GM23338 (cell line): ENCODE measurements at regions not wholly inside any gene's neighbourhood (a gene's known extent, or its start where the extent isn't known, plus 50 kb on each side); places are given as distances from the start of the nearest gene placed in this dataset.

ENCODE experiments used
- ATAC-seq: fragments of 200-7000 bp; cut with Tn5 transposase; 3 replicates; pipeline ENCODE4 v1.9.1; 2020
- DNase-seq: peaks from one replicate; pipeline ENCODE4 v3.0.0-alpha.2; 2015; ENCODE audit warnings: low spot score
- H2AFZ ChIP-seq: fragments of 200-600 bp; sonication (generic); 2 replicates; pipeline ENCODE4 v1.8.0; 2016; ENCODE audit warnings: antibody characterized with exemption, mild to moderate bottlenecking, moderate library complexity
- H3F3A ChIP-seq: fragments of 200-600 bp; sonication (generic); replicated peaks from 2 replicates; pipeline ENCODE4 v1.8.0; 2017; ENCODE audit warnings: antibody characterized with exemption, mixed run types, low read depth
- H3K27ac ChIP-seq: fragments of 200-600 bp; sonication (generic); 2 replicates; pipeline ENCODE4 v1.6.1; 2016; ENCODE audit warnings: low read depth
- H3K27me3 ChIP-seq: fragments of 200-600 bp; sonication (generic); 2 replicates; pipeline ENCODE4 v1.8.0; 2016; ENCODE audit warnings: mild to moderate bottlenecking, mixed run types, moderate library complexity; ENCODE audit not compliant: insufficient read depth
- H3K36me3 ChIP-seq: fragments of 200-600 bp; sonication (generic); 2 replicates; pipeline ENCODE4 v1.8.0; 2016; ENCODE audit warnings: mild to moderate bottlenecking; ENCODE audit not compliant: insufficient read depth
- H3K4me1 ChIP-seq: fragments of 200-600 bp; sonication (generic); 2 replicates; pipeline ENCODE4 v1.8.0; 2016; ENCODE audit warnings: mild to moderate bottlenecking, moderate library complexity; ENCODE audit not compliant: insufficient read depth
- H3K4me2 ChIP-seq: fragments of 200-600 bp; sonication (generic); 2 replicates; pipeline ENCODE4 v1.7.1; 2017; ENCODE audit warnings: mixed run types
- H3K4me3 ChIP-seq: fragments of 200-600 bp; sonication (generic); 2 replicates; pipeline ENCODE4 v1.6.1; 2016; ENCODE audit warnings: mixed run types
- H3K79me2 ChIP-seq: fragments of 200-600 bp; sonication (generic); replicated peaks from 2 replicates; pipeline ENCODE4 v1.8.0; 2017; ENCODE audit warnings: mild to moderate bottlenecking; ENCODE audit not compliant: insufficient read depth
- H3K9me2 ChIP-seq: fragments of 200-600 bp; sonication (generic); 2 replicates; pipeline ENCODE4 v1.8.0; 2017; ENCODE audit not compliant: insufficient read depth
- H4K20me1 ChIP-seq: fragments of 200-600 bp; sonication (generic); replicated peaks from 2 replicates; pipeline ENCODE4 v1.8.0; 2017; ENCODE audit warnings: mild to moderate bottlenecking; ENCODE audit not compliant: insufficient read depth
- H3K27ac Mint-ChIP-seq: 2 replicates; pipeline ENCODE4 v1.8.0; 2020; ENCODE audit warnings: inconsistent platforms, mild to moderate bottlenecking, moderate library complexity, mixed read lengths
- H3K27me3 Mint-ChIP-seq: 3 replicates; pipeline ENCODE4 v1.8.0; 2022; ENCODE audit warnings: low read depth, mild to moderate bottlenecking, moderate library complexity, mixed read lengths, inconsistent platforms; ENCODE audit not compliant: insufficient read depth, poor library complexity
- H3K36me3 Mint-ChIP-seq: 3 replicates; pipeline ENCODE4 v1.8.0; 2021; ENCODE audit warnings: low read depth, mild to moderate bottlenecking, inconsistent platforms, moderate library complexity, mixed read lengths
- H3K4me1 Mint-ChIP-seq: 3 replicates; pipeline ENCODE4 v1.8.0; 2020; ENCODE audit warnings: mild to moderate bottlenecking, inconsistent platforms, mixed read lengths
- H3K4me3 Mint-ChIP-seq: 3 replicates; pipeline ENCODE4 v1.8.0; 2021; ENCODE audit warnings: moderate library complexity, mild to moderate bottlenecking, inconsistent platforms, mixed read lengths
- H3K9me3 Mint-ChIP-seq: 3 replicates; pipeline ENCODE4 v1.8.0; 2020; ENCODE audit warnings: moderate library complexity, mild to moderate bottlenecking, inconsistent platforms, mixed read lengths
- CREB1 ChIP-seq: fragments of 250-450 bp; sonication (Bioruptor Pico); IDR thresholded peaks from 2 replicates; pipeline ENCODE4 v1.5.0; 2020; ENCODE audit warnings: low read depth, mild to moderate bottlenecking, moderate library complexity
- ZNF462 ChIP-seq: fragments of 250-450 bp; sonication (Bioruptor Pico); IDR thresholded peaks from 2 replicates; pipeline ENCODE4 v1.5.0; 2020; ENCODE audit warnings: mild to moderate bottlenecking, moderate library complexity
- TF ChIP-seq, protein P1 (sequence below): IDR thresholded peaks from 2 replicates; pipeline ENCODE4 v1.6.1; 2016; ENCODE audit warnings: antibody characterized with exemption

GRCh38 chr12:65622056-65622455, 202.2 kb upstream of the HMGA2 start (continued):
- no peak for TF ChIP-seq CREB1 (CRISPR knock-in tag)

- Mint-ChIP-seq H3K4me1 (peaks cover 5% of the 10 kb centered on the region), H3K9me3 (no peaks in the 10 kb centered on the region), H3K4me3 (no peak overlapping the region), H3K27ac (no peak overlapping the region), H3K36me3 (no peaks in the 10 kb centered on the region), H3K27me3 (no peaks in the 10 kb centered on the region)
- Histone ChIP-seq H3F3A (no peaks in the 10 kb centered on the region), H3K4me2 (no peak overlapping the region), H3K36me3 (no peaks in the 10 kb centered on the region), H3K4me3 (no peak overlapping the region), H3K4me1 (no peaks in the 10 kb centered on the region), H4K20me1 (no peaks in the 10 kb centered on the region), H3K27ac (no peak overlapping the region), H3K79me2 (no peaks in the 10 kb centered on the region), H2AFZ (no peak overlapping the region), H3K27me3 (no peaks in the 10 kb centered on the region), H3K9me2 (peaks cover 3% of the 10 kb centered on the region; the same call in 1 of the 2 replicates)
- no peak for TF ChIP-seq ZNF462 (CRISPR knock-in tag)
- DNase-seq (no peak), ATAC-seq (no peak)
These were observed 200.8 kb upstream of the HMGA2 start for GRCh38 chr12:65623507-65623906.

DNA sequence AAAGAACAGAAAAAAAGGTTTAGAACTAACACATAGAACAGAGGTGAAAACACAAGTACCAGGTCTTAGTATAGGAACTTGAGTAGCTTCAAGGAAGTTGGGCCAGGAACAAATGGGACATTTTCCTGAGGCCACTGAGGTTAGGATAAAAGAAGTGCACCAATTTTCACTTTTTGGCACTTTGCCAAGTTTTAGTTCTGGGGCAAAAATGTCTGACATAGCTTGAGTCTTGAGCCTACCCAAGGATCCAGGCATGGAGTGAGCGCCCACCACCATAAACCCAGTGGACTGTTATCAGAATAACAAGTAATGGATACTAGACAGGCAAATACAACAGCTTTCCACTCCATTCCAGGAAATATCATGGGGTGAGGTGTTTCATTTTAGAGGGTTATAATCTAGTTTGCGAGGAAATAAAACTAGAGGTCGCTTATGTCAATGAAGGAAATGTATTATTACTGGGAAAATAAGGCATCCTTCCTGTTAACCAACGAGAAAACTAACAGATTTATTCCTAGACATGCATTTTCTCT, 199.7 kb upstream of the HMGA2 start:
- Histone ChIP-seq H3K4me1 (no peaks in the 10 kb centered on the region), H3K4me2 (no peak overlapping the region), H3K27me3 (no peaks in the 10 kb centered on the region), H3K36me3 (no peaks in the 10 kb centered on the region), H3K79me2 (no peaks in the 10 kb centered on the region), H3K4me3 (no peak overlapping the region), H4K20me1 (no peaks in the 10 kb centered on the region), H3K27ac (no peak overlapping the region), H3F3A (no peaks in the 10 kb centered on the region), H2AFZ (no peak overlapping the region), H3K9me2 (peaks cover 3% of the 10 kb centered on the region; the same call in 1 of the 2 replicates)
- ATAC-seq = no peak
- H3K27ac Mint-ChIP-seq = no peak overlapping the region
- H3K9me3 Mint-ChIP-seq = no peaks in the 10 kb centered on the region
- H3K4me1 Mint-ChIP-seq = no peaks in the 10 kb centered on the region; the same call in 2 of the 3 replicates
- no peaks in the 10 kb centered on the region for H3K36me3 Mint-ChIP-seq
- no peaks in the 10 kb centered on the region for H3K27me3 Mint-ChIP-seq
- no peak overlapping the region for H3K4me3 Mint-ChIP-seq
- DNase-seq = no peak
- no peak for TF ChIP-seq ZNF462 (CRISPR knock-in tag)
- TF ChIP-seq, protein P1, sequence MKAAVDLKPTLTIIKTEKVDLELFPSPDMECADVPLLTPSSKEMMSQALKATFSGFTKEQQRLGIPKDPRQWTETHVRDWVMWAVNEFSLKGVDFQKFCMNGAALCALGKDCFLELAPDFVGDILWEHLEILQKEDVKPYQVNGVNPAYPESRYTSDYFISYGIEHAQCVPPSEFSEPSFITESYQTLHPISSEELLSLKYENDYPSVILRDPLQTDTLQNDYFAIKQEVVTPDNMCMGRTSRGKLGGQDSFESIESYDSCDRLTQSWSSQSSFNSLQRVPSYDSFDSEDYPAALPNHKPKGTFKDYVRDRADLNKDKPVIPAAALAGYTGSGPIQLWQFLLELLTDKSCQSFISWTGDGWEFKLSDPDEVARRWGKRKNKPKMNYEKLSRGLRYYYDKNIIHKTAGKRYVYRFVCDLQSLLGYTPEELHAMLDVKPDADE = no peak
